ENCODE measurements at regions not wholly inside any gene's neighbourhood (a gene's known extent, or its start where the extent isn't known, plus 50 kb on each side); places are given as distances from the start of the nearest gene placed in this dataset.

DNA sequence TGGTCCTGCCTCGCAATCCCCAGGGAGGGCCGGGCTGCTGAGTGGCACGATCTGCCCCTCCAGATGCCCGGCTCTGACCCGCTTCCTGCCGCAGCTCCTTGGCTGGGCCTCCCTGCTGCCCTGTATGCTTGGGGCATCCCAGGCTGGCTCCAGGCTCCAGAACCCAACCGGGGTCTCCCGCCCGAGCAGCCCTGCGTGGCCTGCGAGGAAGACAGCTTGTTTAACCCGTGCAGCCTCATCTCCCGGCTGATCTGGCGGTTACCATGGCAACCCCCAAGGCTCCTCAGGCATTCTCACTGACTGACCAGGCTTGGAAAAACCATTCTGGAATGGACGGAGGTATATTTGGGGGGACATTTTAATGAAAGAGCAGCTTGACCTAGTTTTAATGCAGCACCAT lies 232.4 kb upstream of the MYO3A start:
- no peak for TF ChIP-seq CTCF (conservative IDR thresholded peaks at IDR 0.05)
- no peak for TF ChIP-seq ZFX (IDR thresholded peaks at IDR 0.05)

Data from C4-2B (cell line).